GM23338 (cell line): ENCODE measurements at regions not wholly inside any gene's neighbourhood (a gene's known extent, or its start where the extent isn't known, plus 50 kb on each side); places are given as distances from the start of the nearest gene placed in this dataset.

Experiments used
- ATAC-seq: fragments of 200-7000 bp; cut with Tn5 transposase; 3 replicates; pipeline ENCODE4 v1.9.1; 2020
- DNase-seq: peaks from one replicate; pipeline ENCODE4 v3.0.0-alpha.2; 2015; ENCODE audit warnings: low spot score
- H2AFZ ChIP-seq: fragments of 200-600 bp; sonication (generic); 2 replicates; pipeline ENCODE4 v1.8.0; 2016; ENCODE audit warnings: antibody characterized with exemption, mild to moderate bottlenecking, moderate library complexity
- H3F3A ChIP-seq: fragments of 200-600 bp; sonication (generic); replicated peaks from 2 replicates; pipeline ENCODE4 v1.8.0; 2017; ENCODE audit warnings: antibody characterized with exemption, mixed run types, low read depth
- H3K27ac ChIP-seq: fragments of 200-600 bp; sonication (generic); 2 replicates; pipeline ENCODE4 v1.6.1; 2016; ENCODE audit warnings: low read depth
- H3K27me3 ChIP-seq: fragments of 200-600 bp; sonication (generic); 2 replicates; pipeline ENCODE4 v1.8.0; 2016; ENCODE audit warnings: mild to moderate bottlenecking, mixed run types, moderate library complexity; ENCODE audit not compliant: insufficient read depth
- H3K36me3 ChIP-seq: fragments of 200-600 bp; sonication (generic); 2 replicates; pipeline ENCODE4 v1.8.0; 2016; ENCODE audit warnings: mild to moderate bottlenecking; ENCODE audit not compliant: insufficient read depth
- H3K4me1 ChIP-seq: fragments of 200-600 bp; sonication (generic); 2 replicates; pipeline ENCODE4 v1.8.0; 2016; ENCODE audit warnings: mild to moderate bottlenecking, moderate library complexity; ENCODE audit not compliant: insufficient read depth
- H3K4me2 ChIP-seq: fragments of 200-600 bp; sonication (generic); 2 replicates; pipeline ENCODE4 v1.7.1; 2017; ENCODE audit warnings: mixed run types
- H3K4me3 ChIP-seq: fragments of 200-600 bp; sonication (generic); 2 replicates; pipeline ENCODE4 v1.6.1; 2016; ENCODE audit warnings: mixed run types
- H3K79me2 ChIP-seq: fragments of 200-600 bp; sonication (generic); replicated peaks from 2 replicates; pipeline ENCODE4 v1.8.0; 2017; ENCODE audit warnings: mild to moderate bottlenecking; ENCODE audit not compliant: insufficient read depth
- H3K9me2 ChIP-seq: fragments of 200-600 bp; sonication (generic); 2 replicates; pipeline ENCODE4 v1.8.0; 2017; ENCODE audit not compliant: insufficient read depth
- H4K20me1 ChIP-seq: fragments of 200-600 bp; sonication (generic); replicated peaks from 2 replicates; pipeline ENCODE4 v1.8.0; 2017; ENCODE audit warnings: mild to moderate bottlenecking; ENCODE audit not compliant: insufficient read depth
- H3K27ac Mint-ChIP-seq: 2 replicates; pipeline ENCODE4 v1.8.0; 2020; ENCODE audit warnings: inconsistent platforms, mild to moderate bottlenecking, moderate library complexity, mixed read lengths
- H3K27me3 Mint-ChIP-seq: 3 replicates; pipeline ENCODE4 v1.8.0; 2022; ENCODE audit warnings: low read depth, mild to moderate bottlenecking, moderate library complexity, mixed read lengths, inconsistent platforms; ENCODE audit not compliant: insufficient read depth, poor library complexity
- H3K36me3 Mint-ChIP-seq: 3 replicates; pipeline ENCODE4 v1.8.0; 2021; ENCODE audit warnings: low read depth, mild to moderate bottlenecking, inconsistent platforms, moderate library complexity, mixed read lengths
- H3K4me1 Mint-ChIP-seq: 3 replicates; pipeline ENCODE4 v1.8.0; 2020; ENCODE audit warnings: mild to moderate bottlenecking, inconsistent platforms, mixed read lengths
- H3K4me3 Mint-ChIP-seq: 3 replicates; pipeline ENCODE4 v1.8.0; 2021; ENCODE audit warnings: moderate library complexity, mild to moderate bottlenecking, inconsistent platforms, mixed read lengths
- H3K9me3 Mint-ChIP-seq: 3 replicates; pipeline ENCODE4 v1.8.0; 2020; ENCODE audit warnings: moderate library complexity, mild to moderate bottlenecking, inconsistent platforms, mixed read lengths
- CREB1 ChIP-seq: fragments of 250-450 bp; sonication (Bioruptor Pico); IDR thresholded peaks from 2 replicates; pipeline ENCODE4 v1.5.0; 2020; ENCODE audit warnings: low read depth, mild to moderate bottlenecking, moderate library complexity
- EZH2 ChIP-seq: fragments of 200-600 bp; sonication (generic); IDR thresholded peaks from one replicate; pipeline ENCODE4 v1.8.0; 2017; ENCODE audit warnings: antibody characterized with exemption, mild to moderate bottlenecking, low read depth; ENCODE audit not compliant: unreplicated experiment
- EZH2phosphoT487 ChIP-seq: fragments of 200-600 bp; sonication (generic); IDR thresholded peaks from one replicate; pipeline ENCODE4 v1.8.1; 2018; ENCODE audit warnings: antibody characterized with exemption; ENCODE audit not compliant: unreplicated experiment
- NANOG ChIP-seq: IDR thresholded peaks from 2 replicates; pipeline ENCODE4 v1.6.1; 2016; ENCODE audit warnings: antibody characterized with exemption, borderline replicate concordance
- POLR2AphosphoS5 ChIP-seq: IDR thresholded peaks from 2 replicates; pipeline ENCODE4 v1.6.1; 2016; ENCODE audit warnings: antibody characterized with exemption, low read depth
- ZNF114 ChIP-seq: fragments of 250-450 bp; sonication (Bioruptor Pico); IDR thresholded peaks from 2 replicates; pipeline ENCODE4 v1.5.0; 2020; ENCODE audit warnings: mild to moderate bottlenecking, moderate library complexity
- ZNF331 ChIP-seq: fragments of 250-450 bp; sonication (Bioruptor Pico); IDR thresholded peaks from 2 replicates; pipeline ENCODE4 v1.5.0; 2020; ENCODE audit warnings: low read depth, mild to moderate bottlenecking, moderate library complexity
- TF ChIP-seq, protein P1 (sequence below): IDR thresholded peaks from one replicate; pipeline ENCODE4 v1.6.1; 2018; ENCODE audit warnings: antibody characterized with exemption; ENCODE audit not compliant: unreplicated experiment
- TF ChIP-seq, protein P2 (sequence below): IDR thresholded peaks from 2 replicates; pipeline ENCODE4 v1.6.1; 2016; ENCODE audit warnings: antibody characterized with exemption
- TF ChIP-seq, protein P3 (sequence below): fragments of 250-450 bp; sonication (Bioruptor Pico); IDR thresholded peaks from 2 replicates; pipeline ENCODE4 v1.5.0; 2020; ENCODE audit warnings: mild to moderate bottlenecking, moderate library complexity

DNA sequence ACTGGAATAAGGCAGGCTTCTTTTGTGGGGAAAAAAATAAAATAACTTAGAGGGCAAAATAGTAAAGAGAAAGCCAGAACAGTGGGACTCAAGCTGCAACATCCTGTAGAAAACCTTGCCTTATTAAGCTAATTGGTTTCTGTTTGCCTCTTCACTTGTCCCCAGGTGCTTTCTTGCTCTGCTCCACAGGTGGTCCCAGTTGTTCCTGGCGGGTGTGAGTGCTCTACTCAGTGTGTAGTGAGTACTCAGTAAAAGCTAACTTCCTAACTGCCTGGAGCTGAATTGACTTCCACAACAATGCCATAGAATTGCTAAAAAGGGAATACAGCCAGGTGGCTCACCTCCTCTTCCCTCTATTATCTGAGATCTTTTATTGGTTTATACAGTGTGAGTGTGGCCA, 930.2 kb downstream of the C4orf33 start:
- ATAC-seq: peak; percentile 96
- H3K4me3 Mint-ChIP-seq: peak overlapping the region; percentile 34; the same call in 1 of the 3 replicates

More for the DNA sequence above, 930.2 kb downstream of the C4orf33 start:
- peaks cover 16% of the 10 kb centered on the region for H3K36me3 Mint-ChIP-seq
- peaks cover 60% of the 10 kb centered on the region for H3K4me1 Mint-ChIP-seq
- Histone ChIP-seq H3K4me1 (peaks cover 69% of the 10 kb centered on the region), H3K27ac (peak overlapping the region; percentile 97), H2AFZ (no peak overlapping the region), H3K4me2 (no peak overlapping the region), H3K4me3 (no peak overlapping the region), H3K36me3 (no peaks in the 10 kb centered on the region), H3F3A (no peaks in the 10 kb centered on the region; the same call in 1 of the 2 replicates), H3K27me3 (no peaks in the 10 kb centered on the region), H3K9me2 (no peaks in the 10 kb centered on the region), H4K20me1 (no peaks in the 10 kb centered on the region), H3K79me2 (no peaks in the 10 kb centered on the region)
- TF ChIP-seq NANOG (peak; percentile 100), ZNF114 (CRISPR knock-in tag) (peak; percentile 52; the same call in 1 of the 2 replicates), ZNF331 (CRISPR knock-in tag) (no peak), EZH2 (no peak), CREB1 (peak; percentile 53; the same call in 1 of the 2 replicates), POLR2AphosphoS5 (peak; percentile 61), EZH2phosphoT487 (no peak)
- TF ChIP-seq, protein P1, sequence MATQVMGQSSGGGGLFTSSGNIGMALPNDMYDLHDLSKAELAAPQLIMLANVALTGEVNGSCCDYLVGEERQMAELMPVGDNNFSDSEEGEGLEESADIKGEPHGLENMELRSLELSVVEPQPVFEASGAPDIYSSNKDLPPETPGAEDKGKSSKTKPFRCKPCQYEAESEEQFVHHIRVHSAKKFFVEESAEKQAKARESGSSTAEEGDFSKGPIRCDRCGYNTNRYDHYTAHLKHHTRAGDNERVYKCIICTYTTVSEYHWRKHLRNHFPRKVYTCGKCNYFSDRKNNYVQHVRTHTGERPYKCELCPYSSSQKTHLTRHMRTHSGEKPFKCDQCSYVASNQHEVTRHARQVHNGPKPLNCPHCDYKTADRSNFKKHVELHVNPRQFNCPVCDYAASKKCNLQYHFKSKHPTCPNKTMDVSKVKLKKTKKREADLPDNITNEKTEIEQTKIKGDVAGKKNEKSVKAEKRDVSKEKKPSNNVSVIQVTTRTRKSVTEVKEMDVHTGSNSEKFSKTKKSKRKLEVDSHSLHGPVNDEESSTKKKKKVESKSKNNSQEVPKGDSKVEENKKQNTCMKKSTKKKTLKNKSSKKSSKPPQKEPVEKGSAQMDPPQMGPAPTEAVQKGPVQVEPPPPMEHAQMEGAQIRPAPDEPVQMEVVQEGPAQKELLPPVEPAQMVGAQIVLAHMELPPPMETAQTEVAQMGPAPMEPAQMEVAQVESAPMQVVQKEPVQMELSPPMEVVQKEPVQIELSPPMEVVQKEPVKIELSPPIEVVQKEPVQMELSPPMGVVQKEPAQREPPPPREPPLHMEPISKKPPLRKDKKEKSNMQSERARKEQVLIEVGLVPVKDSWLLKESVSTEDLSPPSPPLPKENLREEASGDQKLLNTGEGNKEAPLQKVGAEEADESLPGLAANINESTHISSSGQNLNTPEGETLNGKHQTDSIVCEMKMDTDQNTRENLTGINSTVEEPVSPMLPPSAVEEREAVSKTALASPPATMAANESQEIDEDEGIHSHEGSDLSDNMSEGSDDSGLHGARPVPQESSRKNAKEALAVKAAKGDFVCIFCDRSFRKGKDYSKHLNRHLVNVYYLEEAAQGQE: no peak
- TF ChIP-seq, protein P2, sequence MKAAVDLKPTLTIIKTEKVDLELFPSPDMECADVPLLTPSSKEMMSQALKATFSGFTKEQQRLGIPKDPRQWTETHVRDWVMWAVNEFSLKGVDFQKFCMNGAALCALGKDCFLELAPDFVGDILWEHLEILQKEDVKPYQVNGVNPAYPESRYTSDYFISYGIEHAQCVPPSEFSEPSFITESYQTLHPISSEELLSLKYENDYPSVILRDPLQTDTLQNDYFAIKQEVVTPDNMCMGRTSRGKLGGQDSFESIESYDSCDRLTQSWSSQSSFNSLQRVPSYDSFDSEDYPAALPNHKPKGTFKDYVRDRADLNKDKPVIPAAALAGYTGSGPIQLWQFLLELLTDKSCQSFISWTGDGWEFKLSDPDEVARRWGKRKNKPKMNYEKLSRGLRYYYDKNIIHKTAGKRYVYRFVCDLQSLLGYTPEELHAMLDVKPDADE: peak; percentile 95
- TF ChIP-seq, protein P3, sequence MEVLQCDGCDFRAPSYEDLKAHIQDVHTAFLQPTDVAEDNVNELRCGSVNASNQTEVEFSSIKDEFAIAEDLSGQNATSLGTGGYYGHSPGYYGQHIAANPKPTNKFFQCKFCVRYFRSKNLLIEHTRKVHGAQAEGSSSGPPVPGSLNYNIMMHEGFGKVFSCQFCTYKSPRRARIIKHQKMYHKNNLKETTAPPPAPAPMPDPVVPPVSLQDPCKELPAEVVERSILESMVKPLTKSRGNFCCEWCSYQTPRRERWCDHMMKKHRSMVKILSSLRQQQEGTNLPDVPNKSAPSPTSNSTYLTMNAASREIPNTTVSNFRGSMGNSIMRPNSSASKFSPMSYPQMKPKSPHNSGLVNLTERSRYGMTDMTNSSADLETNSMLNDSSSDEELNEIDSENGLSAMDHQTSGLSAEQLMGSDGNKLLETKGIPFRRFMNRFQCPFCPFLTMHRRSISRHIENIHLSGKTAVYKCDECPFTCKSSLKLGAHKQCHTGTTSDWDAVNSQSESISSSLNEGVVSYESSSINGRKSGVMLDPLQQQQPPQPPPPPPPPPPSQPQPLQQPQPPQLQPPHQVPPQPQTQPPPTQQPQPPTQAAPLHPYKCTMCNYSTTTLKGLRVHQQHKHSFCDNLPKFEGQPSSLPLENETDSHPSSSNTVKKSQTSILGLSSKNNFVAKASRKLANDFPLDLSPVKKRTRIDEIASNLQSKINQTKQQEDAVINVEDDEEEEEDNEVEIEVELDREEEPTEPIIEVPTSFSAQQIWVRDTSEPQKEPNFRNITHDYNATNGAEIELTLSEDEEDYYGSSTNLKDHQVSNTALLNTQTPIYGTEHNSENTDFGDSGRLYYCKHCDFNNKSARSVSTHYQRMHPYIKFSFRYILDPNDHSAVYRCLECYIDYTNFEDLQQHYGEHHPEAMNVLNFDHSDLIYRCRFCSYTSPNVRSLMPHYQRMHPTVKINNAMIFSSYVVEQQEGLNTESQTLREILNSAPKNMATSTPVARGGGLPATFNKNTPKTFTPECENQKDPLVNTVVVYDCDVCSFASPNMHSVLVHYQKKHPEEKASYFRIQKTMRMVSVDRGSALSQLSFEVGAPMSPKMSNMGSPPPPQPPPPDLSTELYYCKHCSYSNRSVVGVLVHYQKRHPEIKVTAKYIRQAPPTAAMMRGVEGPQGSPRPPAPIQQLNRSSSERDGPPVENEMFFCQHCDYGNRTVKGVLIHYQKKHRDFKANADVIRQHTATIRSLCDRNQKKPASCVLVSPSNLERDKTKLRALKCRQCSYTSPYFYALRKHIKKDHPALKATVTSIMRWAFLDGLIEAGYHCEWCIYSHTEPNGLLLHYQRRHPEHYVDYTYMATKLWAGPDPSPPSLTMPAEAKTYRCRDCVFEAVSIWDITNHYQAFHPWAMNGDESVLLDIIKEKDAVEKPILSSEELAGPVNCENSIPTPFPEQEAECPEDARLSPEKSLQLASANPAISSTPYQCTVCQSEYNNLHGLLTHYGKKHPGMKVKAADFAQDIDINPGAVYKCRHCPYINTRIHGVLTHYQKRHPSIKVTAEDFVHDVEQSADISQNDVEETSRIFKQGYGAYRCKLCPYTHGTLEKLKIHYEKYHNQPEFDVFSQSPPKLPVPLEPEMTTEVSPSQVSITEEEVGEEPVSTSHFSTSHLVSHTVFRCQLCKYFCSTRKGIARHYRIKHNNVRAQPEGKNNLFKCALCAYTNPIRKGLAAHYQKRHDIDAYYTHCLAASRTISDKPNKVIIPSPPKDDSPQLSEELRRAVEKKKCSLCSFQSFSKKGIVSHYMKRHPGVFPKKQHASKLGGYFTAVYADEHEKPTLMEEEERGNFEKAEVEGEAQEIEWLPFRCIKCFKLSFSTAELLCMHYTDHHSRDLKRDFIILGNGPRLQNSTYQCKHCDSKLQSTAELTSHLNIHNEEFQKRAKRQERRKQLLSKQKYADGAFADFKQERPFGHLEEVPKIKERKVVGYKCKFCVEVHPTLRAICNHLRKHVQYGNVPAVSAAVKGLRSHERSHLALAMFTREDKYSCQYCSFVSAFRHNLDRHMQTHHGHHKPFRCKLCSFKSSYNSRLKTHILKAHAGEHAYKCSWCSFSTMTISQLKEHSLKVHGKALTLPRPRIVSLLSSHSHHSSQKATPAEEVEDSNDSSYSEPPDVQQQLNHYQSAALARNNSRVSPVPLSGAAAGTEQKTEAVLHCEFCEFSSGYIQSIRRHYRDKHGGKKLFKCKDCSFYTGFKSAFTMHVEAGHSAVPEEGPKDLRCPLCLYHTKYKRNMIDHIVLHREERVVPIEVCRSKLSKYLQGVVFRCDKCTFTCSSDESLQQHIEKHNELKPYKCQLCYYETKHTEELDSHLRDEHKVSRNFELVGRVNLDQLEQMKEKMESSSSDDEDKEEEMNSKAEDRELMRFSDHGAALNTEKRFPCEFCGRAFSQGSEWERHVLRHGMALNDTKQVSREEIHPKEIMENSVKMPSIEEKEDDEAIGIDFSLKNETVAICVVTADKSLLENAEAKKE (CRISPR knock-in tag): peak; percentile 76
- DNase-seq: peak; percentile 98
- H3K27me3 Mint-ChIP-seq: no peaks in the 10 kb centered on the region
- H3K9me3 Mint-ChIP-seq: no peaks in the 10 kb centered on the region
- peak overlapping the region; percentile 97 for H3K27ac Mint-ChIP-seq
